Esophagus squamous epithelium (tissue), 5 donors: ENCODE measurements at regions not wholly inside any gene's neighbourhood (a gene's known extent, or its start where the extent isn't known, plus 50 kb on each side); places are given as distances from the start of the nearest gene placed in this dataset.

Source experiments
- DNase-seq: peaks from one replicate; lab custom pipeline; 2025; lab: John Stamatoyannopoulos, UW
- H3K27ac ChIP-seq, 4 donors: fragments of 200-600 bp; sonication (generic); one replicate each; pipeline ENCODE4 v1.5.1; 2016 to 2019; ENCODE audit warnings: mild to moderate bottlenecking in 1 of 4
- H3K27me3 ChIP-seq, 4 donors: fragments of 200-600 bp; sonication (generic); 1 replicate in 3 of 4; 2 replicates in 1 of 4; pipeline versions ENCODE4 v1.5.1 to v1.6.0; 2017 to 2021; ENCODE audit warnings: antibody characterized with exemption in 1 of 4
- H3K36me3 ChIP-seq, 3 donors: fragments of 200-600 bp; sonication (generic); one replicate each; pipeline ENCODE4 v1.5.1; 2016 to 2019
- H3K4me1 ChIP-seq, 3 donors: fragments of 200-600 bp; sonication (generic); one replicate each; pipeline ENCODE4 v1.5.1; 2017 to 2019
- H3K4me3 ChIP-seq, 4 donors: fragments of 200-600 bp; sonication (generic); 1 replicate in 3 of 4; 2 replicates in 1 of 4; pipeline ENCODE4 v1.5.1; 2016 to 2019; ENCODE audit warnings: mild to moderate bottlenecking in 2 of 4, moderate library complexity in 1 of 4
- H3K9me3 ChIP-seq, 3 donors: fragments of 200-600 bp; sonication (generic); one replicate each; pipeline ENCODE4 v1.5.1; 2016 to 2019
- CTCF ChIP-seq, 6 experiments: fragments of 450-650 bp in 4 of 6; fragments of 200-600 bp in 2 of 6; sonication (generic) in 2 of 6; IDR thresholded peaks; one replicate each; pipeline ENCODE4 v1.5.1; 2016 to 2019; ENCODE audit warnings: antibody characterized with exemption in 6 of 6, mild to moderate bottlenecking in 4 of 6, moderate library complexity in 4 of 6
- POLR2A ChIP-seq, 4 donors: fragments of 450-650 bp; IDR thresholded peaks; one replicate each; pipeline ENCODE4 v1.6.1; 2017; ENCODE audit warnings: antibody characterized with exemption in 4 of 4, mild to moderate bottlenecking in 4 of 4, moderate library complexity in 3 of 4
- WGBS, 2 donors: methylation state at CpG; one replicate each; pipeline ENCODE4 v1.1.5; 2018; 5-methylcytosine and 5-hydroxymethylcytosine counted together
- intact Hi-C: fragments of 100-400 bp; cut with DNase I; formaldehyde crosslinking; loops from one replicate; pipeline ENCODE4 v1.15.0; 2022
- donor health status: DM: yes; HTN: yes; CAD: no.

- Histone ChIP-seq H3K9me3 (no peaks in the 10 kb centered on the region), H3K4me3 (no peak overlapping the region), H3K4me1 (peaks cover 0 to 15% (median 4%) of the 10 kb centered on the region in 3 donors), H3K27me3 (peaks cover 0 to 10% (median 0%) of the 10 kb centered on the region in 4 donors), H3K27ac (no peak overlapping the region), H3K36me3 (no peaks in the 10 kb centered on the region)
- DNase-seq = no peak
- TF ChIP-seq CTCF (IDR thresholded peaks at IDR 0.05) (no peak), POLR2A (IDR thresholded peaks at IDR 0.05) (no peak)
- WGBS, 2 donors = 88 to 92% methylated on average over 6 to 7 of the region's 7 CpGs
- intact Hi-C loops = no loop called here
Measured at GRCh38 chr10:78574547-78574946, 494.2 kb upstream of the ZMIZ1 start.

- peaks cover 0 to 8% (median 0%) of the 10 kb centered on the region in 4 donors for H3K27me3 ChIP-seq
- no peak overlapping the region for H3K27ac ChIP-seq
- 66 to 72% methylated on average over 6 of the region's 6 CpGs for WGBS, 2 donors
- H3K4me1 ChIP-seq = peaks cover 0 to 15% (median 4%) of the 10 kb centered on the region in 3 donors
- intact Hi-C loops = no loop called here
- no peaks in the 10 kb centered on the region for H3K9me3 ChIP-seq
- DNase-seq = no peak
- no peak overlapping the region for H3K4me3 ChIP-seq
- no peaks in the 10 kb centered on the region for H3K36me3 ChIP-seq
- TF ChIP-seq CTCF (IDR thresholded peaks at IDR 0.05) (no peak), POLR2A (IDR thresholded peaks at IDR 0.05) (no peak)
Measured at GRCh38 chr10:78575400-78575799, 493.4 kb upstream of the ZMIZ1 start.

- H3K9me3 ChIP-seq = no peaks in the 10 kb centered on the region
- peaks cover 0 to 8% (median 0%) of the 10 kb centered on the region in 4 donors for H3K27me3 ChIP-seq
- no peak overlapping the region for H3K4me3 ChIP-seq
- intact Hi-C loops = no loop called here
- no peak overlapping the region for H3K27ac ChIP-seq
- no peaks in the 10 kb centered on the region for H3K36me3 ChIP-seq
- TF ChIP-seq POLR2A (IDR thresholded peaks at IDR 0.05) = no peak
- no peak for TF ChIP-seq CTCF (IDR thresholded peaks at IDR 0.05)
- 59 to 79% methylated on average over 4 to 5 of the region's 5 CpGs for WGBS, 2 donors
- no peak for DNase-seq
- peaks cover 0 to 11% (median 4%) of the 10 kb centered on the region in 3 donors for H3K4me1 ChIP-seq
Measured at GRCh38 chr10:78576276-78576675, 492.5 kb upstream of the ZMIZ1 start.

- no peaks in the 10 kb centered on the region for H3K9me3 ChIP-seq
- no peak overlapping the region for H3K27ac ChIP-seq
- H3K4me1 ChIP-seq = no peaks in the 10 kb centered on the region
- no peaks in the 10 kb centered on the region for H3K27me3 ChIP-seq
- no peak for TF ChIP-seq CTCF (IDR thresholded peaks at IDR 0.05)
- no peak for TF ChIP-seq POLR2A (IDR thresholded peaks at IDR 0.05)
- DNase-seq = no peak
- H3K36me3 ChIP-seq = no peaks in the 10 kb centered on the region
- H3K4me3 ChIP-seq = no peak overlapping the region
- intact Hi-C loops = no loop called here
- WGBS, 2 donors = 65 to 69% methylated on average over 5 of the region's 5 CpGs
Measured at GRCh38 chr10:78577712-78578111, 491.1 kb upstream of the ZMIZ1 start.

- no peak for DNase-seq
- 46 to 80% methylated on average over 4 to 5 of the region's 6 CpGs for WGBS, 2 donors
- Histone ChIP-seq H3K27ac (no peak overlapping the region), H3K36me3 (no peaks in the 10 kb centered on the region), H3K27me3 (no peaks in the 10 kb centered on the region), H3K4me3 (no peak overlapping the region), H3K9me3 (no peaks in the 10 kb centered on the region), H3K4me1 (no peaks in the 10 kb centered on the region)
- TF ChIP-seq POLR2A (IDR thresholded peaks at IDR 0.05) = no peak
- no peak for TF ChIP-seq CTCF (IDR thresholded peaks at IDR 0.05)
- intact Hi-C loops = no loop called here
Measured at GRCh38 chr10:78578929-78579328, 489.8 kb upstream of the ZMIZ1 start.
